Hematopoietic multipotent progenitor cell treated with erythropoietin and hydrocortisone succinate and interleukin-3 and kit ligand, for 15 days (in vitro differentiated cells): ENCODE measurements at regions not wholly inside any gene's neighbourhood (a gene's known extent, or its start where the extent isn't known, plus 50 kb on each side); places are given as distances from the start of the nearest gene placed in this dataset.
"Not testable (repeated sequence)": the region's sequence is repeated elsewhere in the genome, so short reads cannot be mapped to it uniquely, and the experiment has no call there.

Source experiments
- DNase-seq: peaks from one replicate; pipeline ENCODE4 v3.0.0-alpha.2; 2015; ENCODE audit warnings: low spot score

DNA sequence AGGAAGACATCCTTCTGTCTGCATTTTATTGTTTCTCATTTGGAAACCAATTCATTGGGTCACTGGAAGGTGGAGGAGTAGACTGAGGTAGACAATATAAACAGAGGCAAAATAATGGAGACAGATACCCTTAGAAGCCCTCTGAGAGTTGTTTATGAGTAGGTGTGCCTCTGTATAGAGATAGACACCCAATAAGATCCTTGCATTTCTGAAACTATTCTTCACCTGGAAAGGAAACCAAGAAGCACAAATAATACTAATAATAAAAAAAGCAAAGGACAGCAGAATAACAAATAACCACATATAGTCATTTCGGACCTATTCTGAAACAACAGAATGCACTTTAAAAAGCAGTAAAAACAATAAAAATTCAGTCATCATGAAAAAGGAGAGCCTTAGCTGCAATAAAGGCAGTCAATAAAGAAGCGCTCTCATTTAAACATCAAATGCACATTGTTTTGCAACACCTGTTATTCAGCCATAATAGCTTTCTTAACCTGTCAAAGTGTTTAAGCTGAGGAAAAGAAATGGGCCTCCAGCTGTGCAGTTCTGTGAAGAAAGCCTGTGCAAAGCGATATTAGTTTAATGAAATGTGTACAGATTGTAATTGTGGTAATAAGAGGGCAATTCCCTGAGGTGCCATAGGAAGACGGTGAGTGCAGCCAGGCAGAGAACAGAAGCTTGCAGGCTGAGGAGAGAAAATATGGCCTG is 904.2 kb downstream of the STPG2 start:
- no peak for DNase-seq

DNA sequence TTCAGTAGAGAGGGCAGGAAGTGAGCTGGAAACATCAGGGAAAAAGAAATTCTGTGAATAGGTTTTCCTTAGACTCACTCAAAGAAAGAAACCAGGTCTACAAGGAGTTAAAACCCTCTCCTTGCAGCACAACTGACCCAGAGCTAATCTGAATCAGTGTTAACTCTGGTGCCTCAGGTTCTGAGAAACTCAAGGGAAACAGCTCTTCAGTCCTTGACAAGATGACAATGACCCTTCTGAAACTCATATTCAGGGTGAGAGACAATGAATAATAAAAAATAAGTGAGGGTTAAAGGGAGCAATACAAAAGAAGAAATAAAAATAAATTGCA is 903.6 kb downstream of the STPG2 start:
- no peak for DNase-seq

DNA sequence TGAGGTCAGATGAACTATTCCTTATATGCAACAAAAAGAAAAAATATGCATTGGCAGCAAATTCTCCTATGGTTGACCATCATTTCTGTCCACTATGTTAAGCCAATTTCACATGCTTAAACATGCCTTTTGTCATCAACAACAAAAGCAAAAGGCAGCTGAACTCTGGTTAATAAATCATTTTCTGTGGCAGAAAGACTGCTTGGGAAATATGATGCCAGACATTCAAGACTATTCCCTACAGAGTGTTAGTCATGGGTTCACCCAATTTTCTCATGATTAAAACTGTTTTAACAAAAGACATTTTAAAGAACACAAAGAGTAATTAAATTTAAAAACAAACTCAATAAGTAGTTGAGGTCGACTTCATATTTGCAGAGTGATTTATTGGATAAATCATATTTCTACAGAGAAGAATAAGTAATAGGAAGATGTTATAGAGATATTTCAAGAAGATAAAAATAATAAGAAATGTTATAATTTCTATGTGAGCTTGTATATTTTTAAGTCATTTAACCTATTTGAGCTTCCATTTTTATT is 890.6 kb downstream of the STPG2 start:
- DNase-seq: no peak

DNA sequence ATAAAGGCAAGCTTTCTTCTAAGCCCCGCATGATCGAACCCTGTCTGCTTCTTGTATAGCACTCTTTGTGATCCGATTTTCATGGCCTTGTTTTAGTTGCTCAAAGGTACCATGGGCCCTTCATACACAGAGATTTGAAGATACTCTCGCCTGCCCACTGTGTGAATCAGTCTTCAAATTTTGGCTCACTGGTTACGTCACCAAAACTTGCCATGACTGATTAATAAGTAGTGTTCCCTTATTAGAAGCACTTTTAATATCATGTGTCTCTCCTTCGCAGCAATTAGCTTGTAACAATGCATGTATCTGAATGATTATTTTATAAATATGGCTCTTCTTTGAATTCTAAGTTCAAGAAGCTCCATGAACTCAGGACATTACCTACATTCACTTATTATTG is 880.5 kb downstream of the STPG2 start:
- DNase-seq: no peak

DNA sequence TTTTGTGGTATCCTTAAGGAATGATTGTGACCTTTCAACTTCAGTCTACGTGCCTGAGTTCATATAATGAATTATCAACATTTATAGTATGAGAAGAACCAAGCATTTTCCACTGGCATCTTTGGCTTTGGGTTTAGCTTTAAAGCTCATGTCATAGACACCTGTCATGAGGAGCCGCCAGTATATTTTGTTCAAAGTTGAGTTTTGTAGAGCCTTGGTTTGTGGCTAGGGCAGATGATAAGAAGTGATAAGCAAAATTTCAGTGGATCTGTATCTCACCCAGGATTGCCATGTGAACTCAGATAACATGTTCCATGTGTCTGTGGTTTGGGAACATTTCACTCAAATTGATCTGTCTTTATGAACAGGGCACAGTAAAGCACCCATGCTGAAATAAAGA is 873.2 kb downstream of the STPG2 start:
- DNase-seq: no peak

DNA sequence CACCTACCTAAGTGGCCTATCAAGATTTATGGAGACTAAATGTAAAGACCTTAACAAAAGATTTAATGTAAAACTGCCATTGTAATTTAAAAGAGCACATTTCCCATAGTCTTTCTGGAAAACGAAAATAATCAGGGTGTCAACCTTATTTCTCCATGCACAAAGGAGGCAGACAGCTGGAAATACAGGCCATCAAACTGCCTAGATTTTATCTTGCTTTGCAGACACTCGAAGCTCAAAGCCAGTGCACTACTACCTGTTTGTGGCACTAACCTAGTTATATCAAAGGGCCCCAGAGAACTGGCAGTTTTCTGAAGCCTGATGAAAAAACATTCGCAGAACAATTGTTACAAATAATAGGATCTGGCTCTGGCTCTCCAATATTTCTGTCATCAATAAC is 863.9 kb downstream of the STPG2 start:
- no peak for DNase-seq

DNA sequence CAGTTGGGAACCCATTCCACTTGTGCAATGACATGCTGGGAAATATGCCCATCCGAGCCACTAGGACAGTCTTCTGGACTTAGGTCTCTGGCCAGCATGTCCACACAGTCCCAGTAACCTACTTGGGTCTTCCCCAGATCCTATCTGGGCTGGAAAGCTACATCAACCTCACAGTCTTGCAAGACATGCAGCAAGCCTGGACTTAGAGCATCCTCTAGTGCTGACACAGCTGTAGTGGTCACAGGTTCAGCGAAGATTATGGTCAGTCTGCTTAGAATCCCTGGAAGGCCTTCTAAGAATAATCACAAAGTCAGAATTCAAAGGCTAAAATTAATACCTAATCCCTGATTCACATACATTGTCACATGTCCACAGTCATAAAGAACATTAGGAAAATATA is 842.7 kb downstream of the STPG2 start:
- no peak for DNase-seq

DNA sequence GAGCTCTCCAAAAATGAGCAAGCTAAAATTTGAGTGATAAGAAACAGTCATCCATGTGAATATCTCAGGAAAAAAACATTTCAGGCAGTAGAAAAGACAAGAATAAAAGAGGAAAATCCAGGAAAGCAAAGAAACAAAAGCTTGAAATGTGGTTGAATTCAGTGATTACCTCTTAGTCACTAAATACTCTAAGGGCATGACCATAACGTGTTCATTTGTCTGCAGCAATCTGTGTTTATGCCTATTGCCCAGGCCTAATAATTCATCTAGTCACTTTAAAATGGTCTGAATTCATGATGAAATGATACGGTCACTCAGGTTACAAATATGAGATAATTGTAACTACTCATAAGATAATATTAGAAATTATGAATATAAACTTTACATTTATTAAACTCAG is 837.9 kb downstream of the STPG2 start:
- no peak for DNase-seq

DNA sequence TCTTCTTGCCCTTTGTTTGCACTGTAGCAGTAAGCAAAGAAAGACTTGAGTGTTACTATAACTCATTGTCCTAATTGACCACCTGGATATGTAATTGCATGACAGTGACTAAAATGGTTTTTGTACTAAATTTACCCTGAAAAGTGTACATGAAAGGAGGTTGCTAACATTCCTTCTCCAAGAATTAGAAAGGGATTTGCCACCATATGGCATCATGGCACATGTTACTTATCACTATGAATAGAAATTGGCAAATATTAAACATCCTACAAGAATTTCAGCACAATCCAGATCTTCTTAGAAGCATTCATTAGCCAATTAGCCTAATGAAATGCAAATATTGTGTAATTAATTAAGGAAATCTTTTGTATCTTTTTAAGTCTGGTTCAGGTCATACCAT is 834.2 kb downstream of the STPG2 start:
- no peak for DNase-seq

DNA sequence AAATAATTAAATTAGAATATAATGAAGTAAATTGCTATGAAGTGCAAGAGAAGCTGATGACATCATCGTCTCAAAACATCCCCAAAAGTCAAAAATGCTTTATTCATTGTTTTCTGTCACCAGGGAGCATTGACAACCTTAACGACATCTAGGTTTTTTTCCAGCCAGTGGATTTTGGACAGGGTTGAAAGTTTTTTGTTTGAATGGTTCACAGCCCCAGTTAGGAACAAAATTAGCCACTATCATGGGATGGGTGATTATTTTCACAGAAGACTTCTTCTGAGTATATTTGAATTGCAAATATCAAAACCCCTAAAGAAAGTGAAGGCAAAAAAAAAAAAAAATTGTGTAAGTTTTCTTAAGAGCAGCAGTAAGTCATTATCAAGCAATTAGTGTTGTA is 826.1 kb downstream of the STPG2 start:
- no peak for DNase-seq

DNA sequence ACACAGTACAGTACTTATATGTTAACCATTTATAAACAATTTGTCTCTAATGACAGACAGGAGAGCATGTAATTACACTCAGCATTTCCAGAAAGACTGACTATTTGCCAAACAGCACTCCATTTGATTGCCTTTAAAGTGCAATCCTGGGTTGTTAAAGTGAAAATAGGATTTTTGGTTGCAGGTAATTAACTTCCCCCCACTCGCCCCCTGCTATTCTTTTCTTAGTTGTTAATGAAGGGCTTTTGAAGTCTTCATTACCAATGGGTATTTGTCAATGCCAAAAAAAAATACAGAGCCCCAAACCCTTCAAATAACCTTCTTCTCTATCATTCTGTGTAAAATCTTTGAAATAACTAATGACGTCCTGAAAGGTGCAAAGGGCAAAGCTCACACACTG is 825.6 kb downstream of the STPG2 start:
- no peak for DNase-seq

DNA sequence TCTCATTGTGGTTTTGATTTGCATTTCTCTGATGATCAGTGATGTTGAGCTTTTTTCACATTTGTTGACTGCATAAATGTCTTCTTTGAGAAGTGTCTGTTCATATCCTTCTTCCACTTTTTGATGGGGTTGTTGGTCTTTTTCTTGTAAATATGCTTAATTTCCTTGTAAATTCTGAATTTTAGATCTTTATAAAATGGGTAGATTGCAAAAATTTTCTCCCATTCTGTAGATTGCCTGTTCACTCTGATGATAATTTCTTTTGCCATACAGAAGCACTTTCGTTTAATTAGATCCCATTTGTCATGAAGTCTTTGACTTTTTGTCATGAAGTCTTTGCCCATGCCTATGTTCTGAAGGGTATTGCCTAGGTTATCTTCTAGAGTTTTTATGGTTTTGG is 817.5 kb downstream of the STPG2 start:
- DNase-seq: not testable (repeated sequence)

DNA sequence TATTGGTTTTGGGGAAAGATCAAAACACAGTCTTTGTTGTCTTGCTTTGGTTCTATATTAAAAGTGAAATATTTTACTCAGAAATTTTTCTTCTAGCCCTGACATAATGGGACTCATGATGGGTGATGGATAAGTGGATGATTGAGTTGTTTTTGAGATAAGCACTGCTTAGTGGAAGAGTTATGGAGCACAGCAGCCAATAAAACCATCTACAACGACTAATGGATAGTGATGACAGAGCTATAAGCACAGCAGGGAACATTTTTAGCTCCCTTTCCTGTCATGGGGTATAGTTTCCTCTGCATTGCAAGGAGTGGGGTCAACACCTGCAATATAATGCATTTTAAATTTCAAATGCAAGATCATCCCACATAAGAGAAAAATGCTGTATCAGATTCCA is 812.4 kb downstream of the STPG2 start:
- no peak for DNase-seq

DNA sequence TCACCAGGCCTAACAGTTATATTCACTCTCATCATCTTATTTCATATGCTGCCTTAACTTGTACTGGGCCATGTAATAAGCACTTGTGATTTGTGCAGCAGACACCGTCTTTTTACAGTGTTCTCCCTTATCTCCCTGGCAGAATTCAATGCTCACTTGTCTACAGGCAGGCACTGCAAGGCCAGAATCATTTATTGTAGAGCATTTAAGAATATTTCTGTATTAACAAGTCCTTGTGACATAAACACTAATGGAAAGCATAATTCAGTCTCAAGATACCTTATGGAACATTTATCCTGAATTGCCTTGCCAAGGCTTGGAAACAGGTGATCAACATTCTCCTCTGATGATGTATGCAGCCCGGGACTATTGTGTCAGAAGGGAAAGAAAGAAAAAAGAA is 808.9 kb downstream of the STPG2 start:
- DNase-seq: no peak

DNA sequence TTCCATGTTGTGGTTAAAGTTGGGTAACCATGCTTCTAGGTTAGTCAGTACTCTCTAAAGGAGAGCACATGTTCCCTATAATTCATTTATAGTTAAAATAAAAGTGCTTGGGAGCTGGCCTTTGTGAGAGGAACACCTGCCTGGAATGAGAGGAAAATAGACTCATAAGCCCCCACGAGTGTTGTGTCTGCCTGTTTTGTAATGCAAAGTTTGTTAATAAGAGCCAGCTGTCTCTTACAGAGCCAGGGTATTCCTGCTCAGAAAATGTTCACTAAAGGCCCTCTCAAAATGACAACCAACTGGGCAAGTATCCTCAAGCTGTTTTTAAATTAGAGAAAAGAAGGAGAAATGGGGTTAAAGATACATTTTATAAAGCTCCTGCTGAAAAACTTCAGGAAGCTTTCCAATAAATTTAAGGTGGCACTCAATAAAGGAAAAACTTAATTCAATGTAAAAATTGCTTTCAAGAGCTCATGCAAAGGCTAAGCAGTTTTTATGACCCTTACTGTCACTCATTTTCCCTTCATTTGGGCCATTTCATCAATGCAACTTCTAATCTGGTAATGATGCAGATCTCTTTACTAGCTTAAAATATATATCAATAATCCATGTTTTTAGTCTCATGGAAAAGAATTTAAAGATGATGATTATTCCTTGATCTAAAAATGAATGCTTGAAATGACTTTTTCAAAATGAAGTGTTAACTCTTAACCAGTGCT is 793.6 kb downstream of the STPG2 start:
- DNase-seq: no peak

DNA sequence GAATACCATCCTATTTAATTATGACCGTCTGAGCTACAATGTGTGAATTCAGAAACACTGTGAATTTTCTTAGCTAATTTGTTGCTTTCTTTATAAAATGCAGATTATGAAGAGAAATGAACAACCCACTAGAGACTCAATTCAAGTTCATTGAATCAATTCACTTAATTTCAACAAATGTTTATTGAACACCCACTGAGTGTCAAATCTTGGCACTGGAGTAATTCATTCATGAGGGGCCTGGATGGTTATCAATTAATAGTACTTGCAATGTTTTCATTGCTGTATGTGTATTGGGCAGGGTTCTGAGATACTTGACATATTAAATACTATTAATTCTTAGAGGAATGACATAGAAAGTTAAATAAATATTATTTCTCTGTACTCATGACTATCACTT is 789.4 kb downstream of the STPG2 start:
- DNase-seq: no peak

DNA sequence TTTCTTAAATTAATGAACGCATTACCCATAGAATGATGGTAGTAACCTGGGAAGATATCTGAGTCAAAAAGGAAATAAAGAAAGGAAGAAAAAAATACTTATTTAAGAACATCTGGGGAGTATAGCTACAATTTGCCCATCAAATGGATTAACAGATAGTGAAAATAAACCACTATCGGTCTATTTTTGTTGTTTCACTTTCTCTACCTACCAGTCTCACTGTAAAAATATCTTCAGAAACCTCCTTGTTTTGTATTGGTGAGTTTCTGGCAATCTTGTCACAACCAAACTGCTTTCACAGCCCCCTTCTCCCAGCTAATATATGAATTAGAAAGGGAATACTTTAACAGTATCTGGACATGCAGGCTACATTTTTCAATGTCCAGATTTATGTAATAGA is 783.5 kb downstream of the STPG2 start:
- DNase-seq: no peak

DNA sequence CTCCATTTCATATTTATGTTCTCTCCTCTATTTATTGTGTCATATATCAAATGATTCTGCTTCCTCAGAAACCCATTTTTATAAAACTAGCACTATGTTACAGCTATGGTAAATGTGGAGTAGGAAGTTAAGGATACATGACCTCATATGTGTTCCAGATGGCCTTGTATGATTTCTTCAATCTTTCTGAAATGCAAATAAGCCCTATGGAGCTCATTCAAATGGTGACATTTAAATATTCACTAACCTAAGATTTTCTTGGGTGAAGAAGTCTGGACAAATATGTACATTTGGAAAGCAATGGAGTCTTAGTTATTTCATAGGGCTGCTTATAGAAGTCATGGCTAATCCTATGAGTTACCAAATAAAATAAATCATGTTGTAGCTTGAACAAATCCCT is 782.5 kb downstream of the STPG2 start:
- no peak for DNase-seq

DNA sequence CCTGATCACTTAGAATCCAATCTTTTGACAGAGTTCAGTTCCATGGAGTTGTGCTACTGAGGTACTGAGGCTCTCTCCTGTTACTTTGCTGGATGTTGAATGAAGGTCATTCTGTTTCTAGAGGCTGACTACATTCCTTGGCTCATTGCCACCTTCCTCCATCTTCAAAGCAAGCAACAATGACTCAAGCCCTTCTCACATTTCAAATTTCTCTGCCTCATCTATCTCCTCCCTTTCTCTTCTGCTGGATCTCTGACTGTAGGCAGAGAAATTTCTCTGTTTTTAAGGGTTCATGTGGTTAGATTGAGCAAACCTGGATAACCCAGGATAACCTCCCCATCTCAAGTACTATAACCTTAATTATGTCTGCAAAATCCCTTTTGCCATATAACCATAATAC is 775.4 kb downstream of the STPG2 start:
- DNase-seq: no peak

DNA sequence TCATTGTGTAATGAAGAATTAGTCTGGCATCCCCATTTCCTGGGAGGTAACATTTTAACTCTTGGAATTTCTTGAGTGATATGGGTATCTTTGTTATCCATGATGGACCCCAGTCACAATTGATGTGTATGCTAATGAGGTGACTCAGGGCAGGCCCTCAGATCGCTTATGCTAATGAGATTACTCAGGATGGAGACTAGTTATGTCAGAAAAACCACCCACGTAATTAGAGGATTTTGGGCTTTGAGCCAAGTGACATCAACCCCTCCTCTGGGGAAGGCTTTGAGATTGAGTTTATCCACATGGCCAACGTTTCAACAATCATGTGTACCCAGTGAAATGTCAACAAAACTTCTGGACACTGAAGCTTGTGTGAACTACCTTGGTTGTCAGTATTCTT is 772.7 kb downstream of the STPG2 start:
- no peak for DNase-seq

DNA sequence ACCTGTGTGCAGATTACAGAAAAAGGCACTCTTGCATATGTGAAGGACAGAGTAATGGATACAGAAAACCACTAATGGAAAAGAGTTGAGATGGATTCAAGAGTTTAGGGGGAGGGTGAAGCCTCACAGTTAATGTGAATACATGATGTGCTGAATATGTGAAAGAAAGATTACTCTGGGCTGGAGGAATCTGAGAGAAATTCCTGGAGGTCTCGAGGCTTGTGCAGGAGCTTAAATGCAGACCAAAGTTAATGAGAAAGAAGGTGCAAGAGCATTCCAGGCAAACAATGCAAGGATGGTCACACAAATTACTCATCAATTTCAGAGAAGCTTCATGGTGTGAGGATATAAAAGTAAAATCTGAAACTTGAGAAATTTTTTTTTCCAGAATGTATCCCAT is 768.8 kb downstream of the STPG2 start:
- no peak for DNase-seq

DNA sequence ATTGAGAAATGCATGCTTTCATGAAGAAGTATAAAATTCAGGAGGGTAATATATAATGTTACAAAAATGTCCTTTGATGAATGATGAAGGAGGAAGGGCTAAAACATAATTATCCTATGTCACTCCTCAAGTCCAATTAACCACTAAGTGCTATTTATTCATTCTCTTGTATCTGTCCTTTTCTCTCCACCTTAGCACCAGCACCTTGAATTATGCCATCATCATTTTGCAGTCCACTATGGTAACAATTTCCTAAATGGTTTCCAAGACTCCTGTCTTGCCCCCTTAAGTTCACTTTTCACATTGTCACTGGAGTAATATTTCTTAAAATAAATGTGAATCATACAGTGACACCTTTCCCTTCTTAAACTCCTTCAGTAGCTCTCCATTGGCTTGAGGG is 756.3 kb downstream of the STPG2 start:
- DNase-seq: no peak

DNA sequence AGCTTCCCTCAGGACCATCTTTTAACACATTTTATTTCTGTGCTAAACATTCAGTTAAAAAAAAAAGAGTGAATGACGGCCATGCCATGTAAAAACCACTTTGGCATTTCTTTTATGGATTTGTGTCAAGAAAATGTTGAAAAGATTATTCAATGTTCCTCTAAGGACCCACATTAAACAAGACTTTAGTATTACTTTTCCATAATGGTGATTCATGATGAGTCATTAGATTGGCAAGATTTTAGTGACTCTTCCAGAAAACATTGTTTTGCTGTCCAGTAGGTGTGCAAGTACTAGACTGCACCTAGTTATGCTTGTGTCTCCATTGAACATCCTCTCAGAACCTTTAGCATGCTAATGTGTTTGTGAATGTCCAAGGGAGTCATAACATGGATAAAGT is 748.6 kb downstream of the STPG2 start:
- no peak for DNase-seq

DNA sequence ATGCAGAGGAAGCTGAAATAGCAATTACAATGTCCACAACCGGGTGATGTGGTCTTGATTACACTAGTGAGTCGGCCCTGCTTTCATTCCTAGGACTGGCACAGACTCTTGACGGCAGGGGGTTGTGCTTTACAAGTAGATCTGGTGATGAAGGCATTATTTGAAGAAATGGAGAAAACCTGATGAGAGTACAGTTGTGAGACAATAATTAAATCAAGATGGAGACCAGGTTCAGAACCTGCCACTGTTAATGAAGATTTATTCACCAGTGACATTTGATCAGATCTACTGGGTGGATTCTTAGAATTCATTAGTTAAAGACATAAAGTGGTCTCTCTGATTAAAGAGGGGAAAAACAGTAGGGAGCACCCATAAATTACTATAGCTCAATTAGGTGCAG is 747.2 kb downstream of the STPG2 start:
- DNase-seq: no peak
